ENCODE measurements at regions not wholly inside any gene's neighbourhood (a gene's known extent, or its start where the extent isn't known, plus 50 kb on each side); places are given as distances from the start of the nearest gene placed in this dataset.

GRCh38 chr21:32182449-32182848 lies 96.4 kb downstream of the MIS18A start:
- DNase-seq: no peak

GRCh38 chr21:32181457-32181856 lies 97.4 kb downstream of the MIS18A start:
- no peak for DNase-seq

- DNase-seq: no peak
Measured at GRCh38 chr21:32174819-32175218, 104.0 kb downstream of the MIS18A start.

- DNase-seq: no peak
Measured at GRCh38 chr21:32173121-32173724, 105.6 kb downstream of the MIS18A start.

DNA sequence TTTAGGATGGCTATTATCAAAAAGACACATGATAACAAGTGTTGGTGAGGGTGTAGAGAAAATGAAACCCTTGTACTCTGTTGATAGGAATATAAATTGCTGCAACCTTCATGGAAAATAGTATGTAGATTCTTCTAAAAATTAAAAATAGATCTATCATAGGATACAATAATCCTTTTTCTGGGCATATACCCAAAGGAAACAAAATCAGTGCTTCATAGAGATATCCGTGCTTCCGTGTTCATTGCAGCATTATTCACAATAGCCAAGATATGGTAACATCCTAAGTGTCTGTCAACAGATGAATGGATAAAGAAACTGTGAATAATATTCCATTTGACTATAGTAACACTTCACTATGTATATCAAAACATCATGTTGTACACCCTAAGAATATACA lies 106.7 kb downstream of the MIS18A start:
- DNase-seq: no peak

DNA sequence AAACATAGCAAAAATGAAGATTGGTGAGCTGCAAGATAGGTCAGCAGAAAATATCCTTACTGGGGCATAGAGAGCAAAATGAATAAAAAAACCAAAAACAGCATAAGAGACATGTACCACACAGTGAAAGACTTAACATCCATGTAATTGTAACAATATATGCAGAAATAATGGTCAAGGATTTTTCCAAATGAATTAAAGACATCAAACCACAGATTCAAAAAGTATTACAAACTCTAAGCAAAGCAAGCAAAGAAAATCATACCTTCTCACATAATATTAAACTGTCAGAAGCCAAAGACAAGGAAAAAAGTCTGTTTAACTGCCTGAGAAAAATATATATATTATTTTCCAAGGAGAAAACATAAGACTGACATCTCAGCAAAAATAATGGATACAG lies 111.3 kb downstream of the MIS18A start:
- DNase-seq: no peak

DNA sequence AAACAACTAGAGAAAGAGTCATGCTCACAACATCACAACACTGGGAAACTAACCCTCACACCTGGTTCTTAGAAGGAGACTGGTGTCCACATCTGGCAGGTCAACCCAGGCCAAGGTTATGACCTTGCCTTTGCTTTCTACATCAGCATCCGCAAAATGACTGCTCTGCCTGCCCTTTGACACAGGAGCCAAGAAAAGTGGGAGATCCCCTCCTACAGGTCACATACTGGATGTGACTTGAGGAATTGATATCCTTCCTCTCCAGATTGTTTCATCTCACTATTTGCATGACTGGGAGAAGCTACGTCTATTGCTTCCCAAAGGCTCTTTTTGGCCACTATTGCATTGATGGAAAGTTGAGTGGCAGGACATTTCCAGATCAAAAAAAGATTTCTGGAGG lies 115.5 kb downstream of the MIS18A start:
- DNase-seq: no peak

DNA sequence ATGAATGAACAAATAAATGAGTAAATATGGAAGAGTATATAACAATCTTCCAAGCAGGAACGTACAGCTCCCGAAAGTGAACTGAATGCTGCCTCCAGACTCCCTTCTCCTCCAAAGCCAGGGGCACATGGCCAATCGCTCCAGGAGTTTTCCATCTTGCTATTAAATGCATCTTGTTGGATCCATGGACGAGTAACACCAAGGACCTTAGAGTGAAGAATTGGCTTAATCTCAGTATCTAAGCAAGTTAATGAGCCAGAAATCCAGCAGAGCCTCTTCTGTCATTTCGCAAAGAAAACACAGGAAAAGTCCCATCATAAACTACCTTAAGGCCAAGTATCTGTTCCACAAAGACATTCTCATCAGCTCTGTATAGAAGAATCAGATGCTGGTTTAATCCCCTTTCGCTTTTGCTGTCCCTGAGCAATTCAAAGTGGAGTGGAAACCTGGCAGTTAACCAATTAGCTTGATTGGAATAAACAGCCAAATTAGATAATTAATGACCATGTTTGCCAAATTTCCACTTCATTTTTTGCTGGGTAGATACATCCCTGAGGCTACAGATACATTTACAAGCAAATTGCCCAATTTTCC lies 116.0 kb downstream of the MIS18A start:
- no peak for DNase-seq

- DNase-seq: no peak
Measured at GRCh38 chr21:32155226-32155625, 123.6 kb downstream of the MIS18A start.

- DNase-seq: no peak
Measured at GRCh38 chr21:32147041-32147440, 131.8 kb downstream of the MIS18A start.

DNA sequence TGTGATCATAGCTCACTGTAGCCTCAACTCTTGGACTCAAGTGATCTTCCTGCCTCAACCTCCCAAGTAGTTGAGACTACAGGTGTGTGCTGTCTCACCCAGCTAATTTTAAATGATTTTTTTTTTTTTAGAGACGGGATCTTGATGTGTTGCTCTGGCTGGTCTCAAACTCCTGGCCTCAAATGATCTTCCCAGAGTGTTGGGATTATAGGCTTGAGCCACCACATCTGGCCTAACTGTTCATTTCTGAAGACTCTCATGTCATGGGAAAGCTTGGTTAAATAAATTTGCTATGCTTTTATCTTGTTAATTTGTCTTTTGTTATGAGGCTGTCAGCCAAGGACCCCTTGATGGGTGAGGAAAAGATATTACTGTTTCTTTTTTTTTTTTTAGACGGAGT lies 134.0 kb downstream of the MIS18A start:
- no peak for DNase-seq

DNA sequence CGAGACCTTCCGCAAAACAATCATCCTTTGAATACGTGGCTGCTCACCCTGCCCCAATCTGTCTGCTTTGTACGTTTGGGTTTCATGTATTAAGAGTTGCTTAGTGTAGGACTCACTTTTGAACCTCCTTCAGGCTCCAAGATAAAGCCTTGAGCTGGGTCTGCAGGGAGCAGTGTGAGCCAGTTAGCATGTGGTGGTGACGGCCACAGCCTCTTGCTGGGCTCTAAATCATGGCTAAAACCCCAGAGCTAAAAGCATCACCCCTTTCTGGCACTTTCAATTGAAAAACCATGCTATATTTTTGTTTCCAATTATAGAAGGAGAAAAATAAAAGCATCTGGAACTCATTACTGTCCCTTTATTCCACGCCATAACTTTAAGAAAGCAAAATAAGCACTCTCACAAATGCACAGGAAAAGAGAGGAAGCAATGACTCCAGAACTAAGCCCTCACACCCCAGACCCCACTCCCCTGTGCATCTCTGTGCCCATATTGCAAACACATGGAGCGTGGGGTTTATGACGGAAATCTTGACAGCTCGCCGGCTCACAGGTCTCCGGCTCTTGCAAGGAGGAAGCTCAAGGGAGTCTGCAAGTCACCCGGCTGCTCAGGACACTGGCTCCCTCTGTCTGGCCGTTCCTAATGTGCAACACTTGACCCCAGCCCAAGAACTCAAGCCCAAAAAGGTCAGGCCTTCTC lies 135.5 kb downstream of the MIS18A start:
- DNase-seq: no peak

- no peak for DNase-seq
Measured at GRCh38 chr21:32141318-32141633, 137.6 kb downstream of the MIS18A start.

DNA sequence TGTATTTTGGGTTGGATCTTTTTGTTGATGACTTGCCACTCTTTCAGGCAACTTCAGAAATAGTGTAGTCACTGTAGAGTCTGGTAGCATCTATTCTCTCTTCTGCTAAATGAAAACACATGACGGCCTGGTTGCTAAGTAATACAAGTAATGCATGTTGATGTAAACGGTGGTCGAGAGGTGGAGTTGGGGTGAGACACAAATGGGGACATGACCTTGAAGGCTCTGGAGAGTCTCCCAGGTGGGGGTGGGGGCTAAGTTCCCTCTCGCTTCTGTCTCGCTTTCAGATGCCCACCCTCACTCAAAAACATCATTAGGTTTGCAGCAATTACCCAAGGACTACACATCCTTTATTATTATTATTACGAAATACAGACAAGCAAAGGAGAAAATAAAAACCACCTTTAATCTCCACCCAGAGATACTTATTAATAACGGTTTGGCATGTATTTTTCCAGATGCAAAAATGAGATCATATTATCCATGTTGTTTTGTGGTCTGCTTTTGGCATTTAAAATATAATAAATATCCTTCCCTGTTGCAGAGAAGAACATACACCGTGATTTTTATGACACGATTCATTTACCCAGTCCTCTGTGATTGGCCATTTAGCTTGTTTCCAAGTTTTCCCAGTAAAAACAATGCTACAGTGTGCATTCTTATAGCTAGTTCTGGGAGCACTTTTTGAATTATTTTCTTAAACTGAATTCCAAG lies 138.1 kb downstream of the MIS18A start:
- DNase-seq: no peak

GRCh38 chr21:32140151-32140550 lies 138.7 kb downstream of the MIS18A start:
- DNase-seq: no peak

- no peak for DNase-seq
Measured at GRCh38 chr21:32138658-32139057, 140.2 kb downstream of the MIS18A start.

GRCh38 chr21:32137931-32138330 lies 140.9 kb downstream of the MIS18A start:
- DNase-seq: no peak

DNA sequence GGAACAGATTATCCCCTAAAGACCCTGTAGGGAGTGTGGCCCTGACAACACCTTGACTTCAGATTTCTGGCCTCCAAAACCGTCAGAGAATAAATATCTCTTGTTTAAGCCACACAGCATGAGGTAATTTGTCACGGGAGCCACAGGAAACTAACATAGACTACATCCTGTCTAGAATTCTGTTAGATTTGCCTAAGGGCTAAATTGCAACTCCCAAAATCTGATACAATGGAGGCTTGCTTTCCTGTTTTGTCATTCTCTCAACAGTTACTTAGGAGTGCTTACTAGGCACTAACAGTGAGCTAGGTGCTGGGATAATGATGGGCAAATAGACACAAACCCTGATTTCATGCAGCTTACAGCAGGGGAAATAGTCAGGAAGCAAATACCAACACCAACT lies 141.6 kb downstream of the MIS18A start:
- DNase-seq: no peak

GRCh38 chr21:32136546-32136945 lies 142.3 kb downstream of the MIS18A start:
- no peak for DNase-seq

DNA sequence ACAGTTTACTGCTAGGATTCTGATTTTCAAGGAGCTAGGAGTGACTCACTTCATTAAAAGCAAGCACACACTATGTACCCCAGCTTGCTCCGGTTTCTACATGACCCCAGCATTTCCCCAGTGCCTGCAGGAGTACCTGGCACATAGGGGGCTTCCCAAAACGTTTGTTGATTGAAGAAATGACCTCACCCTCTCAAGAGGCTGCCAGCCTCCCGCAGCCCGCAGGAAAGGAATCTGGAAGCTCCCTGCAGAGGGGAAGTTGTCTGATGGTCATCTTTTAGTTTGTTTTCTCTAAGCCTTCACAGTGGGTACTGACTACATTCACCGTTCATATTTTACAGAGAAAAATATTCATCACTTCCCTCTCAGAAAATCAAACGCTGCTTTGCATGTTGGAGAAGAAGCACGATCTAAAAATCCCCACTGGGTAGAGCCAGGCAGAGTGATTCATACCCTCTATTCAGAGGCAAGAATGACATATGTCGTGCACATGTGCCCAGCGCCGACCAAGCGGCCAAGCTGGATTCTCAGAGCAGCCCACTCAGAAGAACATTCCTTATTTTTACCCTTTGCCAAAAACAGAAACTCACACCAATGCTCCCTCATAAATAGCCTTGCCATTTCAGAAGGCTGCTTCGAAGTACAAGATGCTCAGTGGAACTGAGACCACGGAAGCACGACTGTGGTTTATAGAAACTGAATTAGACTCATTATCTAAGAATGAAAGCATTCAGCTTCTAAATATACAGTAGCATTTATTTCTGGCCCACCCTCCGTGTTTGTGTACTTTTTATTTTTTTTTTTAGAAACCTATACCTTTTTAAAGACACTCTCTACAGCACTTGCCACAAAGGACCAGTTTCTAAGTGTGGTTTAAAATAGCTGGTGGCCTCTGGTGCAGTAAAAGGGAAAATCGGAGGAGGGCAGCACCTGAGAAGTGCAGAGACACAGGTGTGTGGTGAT lies 143.2 kb downstream of the MIS18A start:
- no peak for DNase-seq

DNA sequence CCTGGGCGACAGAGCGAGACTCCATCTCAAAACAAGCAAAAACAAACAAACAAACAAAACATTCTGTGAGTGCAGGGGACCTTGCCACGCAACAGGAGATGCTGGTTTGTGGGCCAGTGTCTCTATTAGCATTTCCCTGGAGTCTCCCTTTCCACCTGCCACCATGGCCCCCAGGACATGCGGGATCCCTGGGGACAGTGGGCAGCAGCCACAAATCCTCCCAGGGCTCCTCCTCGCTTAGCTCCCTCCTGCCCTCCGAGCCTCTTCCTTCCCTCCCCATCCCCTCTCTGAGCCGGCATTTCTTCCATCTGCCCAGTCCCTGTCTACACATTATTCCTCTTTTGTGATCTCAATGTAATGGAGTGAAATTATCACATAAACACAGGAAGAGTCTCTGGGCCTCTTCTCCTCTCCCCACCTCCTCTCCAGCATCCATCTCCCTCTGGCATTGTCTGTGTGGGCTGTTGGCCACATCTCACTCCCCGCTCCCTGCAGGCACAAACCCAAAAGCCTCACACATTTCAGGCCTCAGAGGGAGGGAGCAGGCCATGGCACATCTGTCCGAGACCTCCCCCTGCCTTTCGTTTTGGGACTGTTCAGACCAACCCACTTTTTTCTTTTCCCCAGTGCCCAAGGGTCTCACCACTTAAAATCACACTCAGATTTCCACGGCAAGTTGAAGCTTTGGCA lies 144.3 kb downstream of the MIS18A start:
- no peak for DNase-seq

DNA sequence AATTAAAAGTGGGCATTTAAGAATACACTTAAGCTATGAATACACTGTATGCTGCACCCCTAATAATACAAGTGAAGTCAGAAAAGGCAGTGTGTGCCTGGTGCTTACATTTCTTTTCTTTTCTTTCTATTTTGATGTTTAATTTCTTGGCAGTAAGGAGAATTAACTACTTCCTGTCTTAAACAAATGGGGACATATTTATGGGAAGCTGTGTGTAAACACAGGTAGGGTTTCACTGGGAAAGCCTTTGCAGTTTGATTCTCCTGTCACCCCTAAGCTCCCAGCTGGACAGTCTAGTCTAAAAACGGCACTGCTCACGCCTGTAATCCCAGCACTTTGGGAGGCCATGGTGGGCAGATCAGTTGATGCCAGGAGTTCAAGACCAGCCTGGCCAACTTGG lies 146.0 kb downstream of the MIS18A start:
- no peak for DNase-seq
